ENCODE measurements at regions not wholly inside any gene's neighbourhood (a gene's known extent, or its start where the extent isn't known, plus 50 kb on each side); places are given as distances from the start of the nearest gene placed in this dataset.
"Not testable (repeated sequence)": the region's sequence is repeated elsewhere in the genome, so short reads cannot be mapped to it uniquely, and the experiment has no call there.

DNA sequence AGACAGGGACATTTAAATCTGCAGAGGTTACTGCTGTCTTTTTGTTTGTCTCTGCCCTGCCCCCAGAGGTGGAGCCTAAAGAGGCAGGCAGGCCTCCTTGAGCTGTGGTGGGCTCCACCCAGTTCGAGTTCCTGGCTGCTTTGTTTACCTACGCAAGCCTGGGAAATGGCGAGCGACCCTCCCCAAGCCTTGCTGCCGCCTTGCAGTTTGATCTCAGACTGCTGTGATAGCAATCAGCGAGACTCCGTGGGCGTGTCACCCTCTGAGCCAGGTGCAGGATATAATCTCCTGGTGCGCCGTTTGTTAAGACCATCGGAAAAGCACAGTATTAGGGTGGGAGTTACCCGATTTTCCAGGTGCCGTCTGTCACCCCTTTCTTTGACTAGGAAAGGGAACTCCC lies 93.3 kb downstream of the ANKRD30BL start:
- peaks cover 21% of the 10 kb centered on the region for H3K9me3 Mint-ChIP-seq (ENCODE audit: low read depth)

DNA sequence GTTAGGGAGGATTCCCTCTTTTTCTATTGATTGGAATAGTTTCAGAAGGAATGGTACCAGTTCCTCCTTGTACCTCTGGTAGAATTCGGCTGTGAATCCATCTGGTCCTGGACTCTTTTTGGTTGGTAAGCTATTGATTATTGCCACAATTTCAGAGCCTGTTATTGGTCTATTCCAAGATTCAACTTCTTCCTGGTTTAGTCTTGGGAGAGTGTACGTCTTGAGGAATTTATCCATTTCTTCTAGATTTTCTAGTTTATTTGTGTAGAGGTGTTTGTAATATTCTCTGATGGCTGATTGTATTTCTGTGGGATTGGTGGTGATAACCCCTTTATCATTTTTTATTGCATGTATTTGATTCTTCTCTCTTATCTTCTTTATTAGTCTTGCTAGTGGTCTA lies 96.4 kb downstream of the ANKRD30BL start:
- H3K36me3 Mint-ChIP-seq (ENCODE audit: low read depth); H3K27me3 Mint-ChIP-seq (ENCODE audit: low read depth); H3K27ac Mint-ChIP-seq (ENCODE audit: unreplicated experiment); H3K4me1 Mint-ChIP-seq (ENCODE audit: low read depth); H3K4me3 Mint-ChIP-seq (ENCODE audit: unreplicated experiment); DNase-seq (ENCODE audit: low spot score): not testable (repeated sequence)
- peaks cover 21% of the 10 kb centered on the region for H3K9me3 Mint-ChIP-seq (ENCODE audit: low read depth)

More for the DNA sequence above, 93.3 kb downstream of the ANKRD30BL start:
- not testable (repeated sequence) for H3K36me3 Mint-ChIP-seq (ENCODE audit: low read depth); H3K4me3 Mint-ChIP-seq (ENCODE audit: unreplicated experiment); H3K4me1 Mint-ChIP-seq (ENCODE audit: low read depth); H3K27me3 Mint-ChIP-seq (ENCODE audit: low read depth); H3K27ac Mint-ChIP-seq (ENCODE audit: unreplicated experiment)
- DNase-seq (ENCODE audit: low spot score): peak; percentile 62

- H3K4me3 Mint-ChIP-seq (ENCODE audit: unreplicated experiment); H3K4me1 Mint-ChIP-seq (ENCODE audit: low read depth); H3K36me3 Mint-ChIP-seq (ENCODE audit: low read depth); H3K27ac Mint-ChIP-seq (ENCODE audit: unreplicated experiment); DNase-seq (ENCODE audit: low spot score): not testable (repeated sequence)
- Mint-ChIP-seq H3K27me3 (ENCODE audit: low read depth) (peaks cover 42% of the 10 kb centered on the region), H3K9me3 (ENCODE audit: low read depth) (peaks cover 12% of the 10 kb centered on the region)
Observed at GRCh38 chr2:132039609-132040236, 122.0 kb downstream of the ANKRD30BL start.

DNA sequence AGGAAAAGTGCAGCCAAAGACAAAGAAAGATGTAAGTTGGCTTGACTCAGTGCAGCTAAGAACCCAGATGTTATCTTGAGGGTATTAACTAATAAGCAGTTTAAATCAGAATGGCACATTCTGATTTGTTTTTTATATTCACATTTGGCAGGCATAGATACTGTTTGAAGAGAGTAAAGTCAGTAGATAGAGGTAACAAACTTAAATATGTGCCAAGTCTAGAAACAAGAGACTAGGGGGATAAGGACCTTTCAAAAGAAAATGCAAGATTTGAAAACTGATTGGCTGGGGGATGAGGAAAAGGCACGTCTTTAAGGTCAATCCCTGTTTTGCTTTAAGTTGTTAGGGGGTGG lies 122.9 kb downstream of the ANKRD30BL start:
- not testable (repeated sequence) for H3K27ac Mint-ChIP-seq (ENCODE audit: unreplicated experiment); H3K4me1 Mint-ChIP-seq (ENCODE audit: low read depth); DNase-seq (ENCODE audit: low spot score); H3K36me3 Mint-ChIP-seq (ENCODE audit: low read depth)
- H3K4me3 Mint-ChIP-seq (ENCODE audit: unreplicated experiment): peak overlapping the region; percentile 73
- H3K9me3 Mint-ChIP-seq (ENCODE audit: low read depth): peaks cover 12% of the 10 kb centered on the region
- H3K27me3 Mint-ChIP-seq (ENCODE audit: low read depth): peaks cover 38% of the 10 kb centered on the region

- no peak for DNase-seq (ENCODE audit: low spot score)
- peaks cover 8% of the 10 kb centered on the region for H3K9me3 Mint-ChIP-seq (ENCODE audit: low read depth)
- peaks cover 3% of the 10 kb centered on the region for H3K36me3 Mint-ChIP-seq (ENCODE audit: low read depth)
- H3K4me1 Mint-ChIP-seq (ENCODE audit: low read depth): peaks cover 6% of the 10 kb centered on the region
- TF ChIP-seq CTCF (IDR thresholded peaks at IDR 0.05): no peak
- peaks cover 33% of the 10 kb centered on the region for H3K27me3 Mint-ChIP-seq (ENCODE audit: low read depth)
- peak overlapping the region; percentile 73 for H3K4me3 Mint-ChIP-seq (ENCODE audit: unreplicated experiment)
- no peak overlapping the region for H3K27ac Mint-ChIP-seq (ENCODE audit: unreplicated experiment)
Observed at GRCh38 chr2:132038179-132038882, 123.4 kb downstream of the ANKRD30BL start.

GRCh38 chr2:132037527-132038178 lies 124.1 kb downstream of the ANKRD30BL start:
- peaks cover 2% of the 10 kb centered on the region for H3K36me3 Mint-ChIP-seq (ENCODE audit: low read depth)
- H3K9me3 Mint-ChIP-seq (ENCODE audit: low read depth): peaks cover 5% of the 10 kb centered on the region
- H3K27me3 Mint-ChIP-seq (ENCODE audit: low read depth): peaks cover 30% of the 10 kb centered on the region
- no peak overlapping the region for H3K27ac Mint-ChIP-seq (ENCODE audit: unreplicated experiment)
- H3K4me1 Mint-ChIP-seq (ENCODE audit: low read depth): peaks cover 6% of the 10 kb centered on the region
- peak; percentile 35 for TF ChIP-seq CTCF (IDR thresholded peaks at IDR 0.05)
- peak; percentile 77 for DNase-seq (ENCODE audit: low spot score)
- peak overlapping the region; percentile 73 for H3K4me3 Mint-ChIP-seq (ENCODE audit: unreplicated experiment)

GRCh38 chr2:132034646-132035045 lies 127.1 kb downstream of the ANKRD30BL start:
- no peak overlapping the region for H3K27ac Mint-ChIP-seq (ENCODE audit: unreplicated experiment)

More at GRCh38 chr2:132034646-132035045, 127.1 kb downstream of the ANKRD30BL start:
- Mint-ChIP-seq H3K27me3 (ENCODE audit: low read depth) (peaks cover 16% of the 10 kb centered on the region), H3K9me3 (ENCODE audit: low read depth) (no peaks in the 10 kb centered on the region), H3K4me1 (ENCODE audit: low read depth) (peaks cover 6% of the 10 kb centered on the region), H3K4me3 (ENCODE audit: unreplicated experiment) (no peak overlapping the region), H3K36me3 (ENCODE audit: low read depth) (no peaks in the 10 kb centered on the region)
- no peak for DNase-seq (ENCODE audit: low spot score)
- TF ChIP-seq CTCF (IDR thresholded peaks at IDR 0.05): no peak
